GM19397 (cell line): ENCODE measurements at regions not wholly inside any gene's neighbourhood (a gene's known extent, or its start where the extent isn't known, plus 50 kb on each side); places are given as distances from the start of the nearest gene placed in this dataset.
"Not testable (repeated sequence)": the region's sequence is repeated elsewhere in the genome, so short reads cannot be mapped to it uniquely, and the experiment has no call there.

ENCODE experiments used
- ATAC-seq: cut with Tn5 transposase; IDR thresholded peaks from one replicate; pipeline ENCODE4 v1.9.1; 2021; ENCODE audit warnings: mild to moderate bottlenecking, moderate library complexity; ENCODE audit not compliant: unreplicated experiment

DNA sequence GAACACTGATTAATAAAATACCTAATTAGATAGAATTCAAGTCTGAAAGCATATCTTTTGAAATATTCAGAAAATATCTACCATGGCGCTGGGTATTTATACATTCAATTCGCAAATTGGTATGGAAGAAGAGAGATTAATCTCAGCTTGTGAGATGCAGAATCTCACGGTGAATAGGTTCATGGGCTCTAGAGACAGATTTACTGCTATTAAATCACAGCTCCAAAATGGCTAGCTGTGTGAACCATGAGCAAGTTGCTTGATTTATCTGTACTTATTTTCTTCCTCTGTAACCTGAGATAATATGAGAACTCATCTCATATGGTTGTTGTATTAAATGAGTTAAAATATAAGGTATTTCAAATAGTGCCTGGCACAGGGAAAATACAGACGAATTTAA lies 556.7 kb downstream of the FBXO15 start:
- no peak for ATAC-seq

DNA sequence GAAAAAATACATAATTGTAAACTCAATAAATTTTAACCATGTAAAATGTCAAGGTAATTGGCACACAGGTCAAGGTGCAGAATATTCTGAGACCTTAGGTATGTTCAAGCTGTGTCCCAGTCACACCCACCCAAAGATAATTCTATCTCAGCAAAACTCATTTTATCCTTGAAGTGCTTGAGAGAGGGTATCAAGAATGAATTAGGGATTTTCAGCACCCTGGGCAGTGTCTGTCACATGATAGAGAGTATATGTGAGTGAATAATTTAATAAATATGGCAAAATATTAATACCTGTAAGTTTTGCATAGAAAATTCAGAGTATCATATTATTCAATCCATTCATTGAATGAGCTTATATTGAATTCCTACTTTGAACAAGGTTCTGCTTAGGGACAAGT lies 567.9 kb downstream of the FBXO15 start:
- ATAC-seq = no peak

DNA sequence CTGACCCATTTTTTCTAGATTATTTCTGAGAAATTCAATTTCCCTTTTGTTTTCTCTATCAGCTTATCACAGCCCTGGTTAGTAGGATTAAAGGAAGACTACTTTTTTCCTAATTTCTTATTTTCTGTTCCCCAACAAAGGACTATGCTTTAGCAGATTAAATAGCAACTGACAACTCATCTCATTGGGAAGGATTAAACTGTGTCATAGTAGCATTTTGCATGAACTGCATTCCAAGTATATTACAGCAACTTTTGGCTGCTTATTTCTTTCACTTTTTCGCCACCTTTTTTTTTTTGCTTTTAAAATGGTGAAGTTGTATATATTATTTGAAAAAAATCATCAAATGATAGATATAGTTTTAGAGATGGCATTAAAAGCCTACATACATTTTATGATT lies 570.3 kb downstream of the FBXO15 start:
- no peak for ATAC-seq

DNA sequence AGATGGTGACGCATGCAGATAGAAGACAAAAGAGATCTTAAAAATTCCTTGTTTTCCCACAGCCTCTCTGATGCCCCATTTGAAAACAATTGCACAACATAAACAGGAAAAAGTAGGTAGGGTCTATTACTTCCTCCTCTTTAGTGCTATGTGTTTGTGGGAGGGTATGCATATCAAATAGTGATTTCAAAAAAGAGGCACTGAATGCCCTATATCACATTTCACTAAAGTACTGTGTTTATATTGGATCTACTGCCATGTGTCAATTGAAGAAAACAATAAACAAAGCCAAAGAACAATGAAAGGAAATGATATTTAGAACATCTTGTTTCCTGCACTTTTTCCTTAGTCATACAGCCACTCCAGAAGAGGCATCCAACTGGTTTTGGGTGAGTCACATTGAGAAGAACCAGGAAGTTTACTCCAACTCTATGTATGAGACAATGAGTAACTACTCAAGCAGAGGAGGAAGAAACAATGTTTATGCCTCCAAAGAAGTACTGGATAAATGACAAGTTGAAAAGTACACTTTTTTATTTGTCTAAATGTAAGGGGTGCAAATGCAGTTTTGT lies 583.6 kb downstream of the FBXO15 start:
- no peak for ATAC-seq

DNA sequence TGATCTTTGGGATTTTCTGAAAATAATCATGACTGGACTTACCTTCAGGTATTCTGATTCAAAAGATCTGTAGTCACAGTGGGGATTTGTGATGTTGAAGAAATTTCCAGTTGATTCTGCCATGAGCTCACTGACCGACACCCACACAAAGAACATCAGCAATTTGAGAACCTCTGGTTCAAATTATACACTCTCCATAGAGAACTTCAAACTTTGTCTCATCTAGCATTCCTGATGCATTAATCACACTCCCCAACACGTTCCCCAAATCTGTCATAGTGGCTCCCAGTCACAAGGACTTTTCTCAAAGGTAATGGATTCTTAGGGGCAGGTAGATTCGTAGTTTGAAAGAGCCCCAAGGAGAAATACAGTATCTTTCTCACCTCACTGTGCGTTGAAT lies 584.3 kb downstream of the FBXO15 start:
- ATAC-seq = no peak

DNA sequence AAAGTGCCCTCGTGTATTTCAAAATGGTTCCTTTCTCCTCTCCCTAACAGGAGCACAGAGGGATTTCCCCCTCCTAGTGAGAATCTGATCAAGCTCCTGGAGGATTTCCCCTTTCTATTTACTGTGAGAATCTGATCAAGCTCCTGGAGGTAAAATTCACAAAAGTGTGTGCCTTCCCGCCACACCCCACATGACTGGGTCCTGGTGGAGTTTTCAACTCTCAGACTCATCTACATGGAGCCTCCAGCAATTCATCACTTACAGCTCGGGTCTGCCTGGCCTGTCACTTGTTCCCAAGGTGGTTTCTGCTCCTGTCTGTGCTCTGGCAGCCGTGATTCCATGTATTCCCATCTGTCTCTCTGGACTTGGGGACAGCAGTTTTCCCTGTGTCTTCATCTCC lies 590.7 kb downstream of the FBXO15 start:
- no peak for ATAC-seq

DNA sequence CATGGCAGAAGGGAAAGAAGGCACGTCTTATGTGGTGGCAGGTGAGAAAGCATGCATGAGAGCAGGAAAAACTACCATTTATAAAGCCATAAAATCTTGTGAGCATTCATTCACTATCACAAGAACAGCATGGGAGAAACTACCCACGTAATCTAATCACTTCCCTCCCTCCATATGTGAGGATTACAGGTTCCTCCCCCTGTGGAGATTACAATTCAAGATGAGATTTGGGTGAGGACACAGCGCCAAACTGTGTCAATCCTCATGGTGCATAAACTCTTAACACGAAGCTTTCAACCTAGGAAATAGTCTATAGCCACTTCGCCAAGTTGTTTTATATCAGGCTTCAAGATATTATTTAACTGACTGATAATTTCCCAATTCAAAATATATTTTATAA lies 595.5 kb downstream of the FBXO15 start:
- ATAC-seq = no peak

DNA sequence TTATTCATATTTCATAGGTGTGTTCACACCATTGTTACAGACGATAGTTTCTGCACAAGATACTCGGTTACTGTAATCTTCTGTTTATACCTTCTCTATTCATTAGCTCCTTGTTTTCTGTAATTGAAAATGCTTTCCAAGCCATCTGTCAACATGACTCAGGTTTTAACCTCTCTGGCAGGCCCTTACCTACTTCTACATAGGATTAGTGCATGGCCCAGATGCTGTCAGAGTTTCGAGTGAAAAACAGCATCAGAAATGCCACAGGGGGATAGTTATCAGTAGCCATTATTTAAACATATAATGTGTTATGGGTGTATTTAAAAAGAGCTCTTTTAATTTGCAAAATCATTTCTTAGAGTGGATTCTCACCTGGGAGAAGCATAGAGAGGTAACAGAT lies 596.4 kb downstream of the FBXO15 start:
- no peak for ATAC-seq

DNA sequence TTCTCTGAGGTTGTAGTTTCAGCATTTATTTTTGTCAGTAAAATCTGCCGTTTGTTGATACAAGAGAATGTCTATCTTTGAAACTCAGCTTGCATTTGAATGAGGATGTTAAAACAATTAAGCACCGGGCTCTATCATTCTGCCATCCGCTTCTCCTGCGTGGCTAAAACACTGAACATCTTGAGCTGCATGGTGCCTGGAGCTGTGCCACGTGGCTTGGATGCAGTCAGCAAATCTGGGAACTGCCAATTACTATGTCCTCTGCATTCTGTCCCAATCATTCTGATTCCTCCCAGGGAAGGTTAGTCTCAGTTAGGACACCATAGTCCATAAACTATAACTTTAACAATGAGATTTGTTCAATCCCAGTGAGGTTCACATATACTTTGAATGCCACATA lies 598.4 kb downstream of the FBXO15 start:
- no peak for ATAC-seq

DNA sequence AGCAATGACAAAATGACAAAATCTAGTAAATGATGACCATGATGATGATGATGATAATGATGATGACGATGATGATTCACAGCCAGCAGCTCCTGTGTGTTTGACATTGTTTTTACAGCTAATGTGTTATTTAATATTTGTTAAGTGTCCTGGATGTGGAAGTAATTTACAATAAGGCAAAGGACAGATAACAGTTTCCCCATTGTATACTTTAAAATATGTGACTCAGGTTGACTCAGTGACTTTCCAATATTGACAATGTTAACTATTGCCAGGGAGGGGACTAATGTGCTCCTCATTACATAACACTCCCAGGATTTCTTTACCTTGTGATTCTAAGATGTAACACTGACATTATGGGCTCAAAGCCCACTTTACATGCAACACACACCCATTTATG lies 602.2 kb downstream of the FBXO15 start:
- no peak for ATAC-seq

DNA sequence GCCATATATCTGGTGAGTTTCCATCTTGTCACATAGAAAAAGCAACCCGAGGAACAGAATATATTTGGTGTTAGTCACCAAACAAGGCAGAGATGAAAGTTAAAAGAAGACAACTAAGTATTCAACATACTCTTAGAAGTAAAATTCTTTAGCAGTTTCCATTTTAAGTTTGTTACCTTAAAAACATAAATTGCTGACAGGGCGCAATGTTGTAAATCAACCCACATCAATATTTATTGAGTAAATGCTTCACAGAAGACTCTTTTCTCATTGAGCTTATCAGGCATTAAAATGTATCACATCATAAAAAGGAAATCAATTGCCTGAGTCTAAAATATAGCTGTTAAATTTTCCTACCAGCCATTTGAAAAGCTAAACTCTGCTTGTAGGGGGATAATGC lies 603.0 kb downstream of the FBXO15 start:
- no peak for ATAC-seq

DNA sequence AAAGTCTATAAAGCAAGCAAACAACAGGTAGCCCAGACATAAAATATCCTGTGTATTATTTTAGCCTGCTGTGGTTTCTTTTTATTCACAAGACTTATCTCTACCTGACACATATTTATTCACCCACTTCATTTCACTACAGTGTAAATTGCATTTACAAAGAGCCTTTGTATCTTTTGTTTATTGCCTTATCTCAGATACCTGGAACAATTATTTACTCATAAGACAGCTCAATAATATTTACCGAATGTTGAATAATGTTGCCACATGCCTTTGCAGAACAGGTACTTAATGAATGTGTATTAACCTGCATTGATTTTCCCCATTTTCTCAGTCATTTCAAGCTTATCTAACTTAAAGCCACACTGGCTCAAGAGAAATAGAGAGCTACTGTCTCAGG lies 603.6 kb downstream of the FBXO15 start:
- no peak for ATAC-seq

DNA sequence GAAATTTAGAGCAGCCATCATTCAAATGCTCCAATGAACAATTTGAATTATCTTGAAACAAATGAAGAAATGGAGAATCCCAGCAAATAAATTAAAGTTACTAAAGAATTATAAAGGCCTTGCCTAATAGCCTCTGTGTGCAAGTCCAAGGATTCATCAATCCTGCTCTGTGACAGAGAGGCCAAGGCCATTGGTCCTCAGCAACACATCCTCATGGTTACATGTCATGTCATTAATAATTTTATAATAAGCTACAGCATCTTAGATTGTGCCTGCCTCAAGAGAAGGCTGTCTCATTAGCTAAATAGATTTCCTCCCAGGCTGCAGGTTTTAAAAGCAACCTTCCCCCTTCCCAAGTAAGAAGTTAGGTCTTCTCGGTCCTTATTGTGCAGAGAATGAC lies 611.6 kb downstream of the FBXO15 start:
- ATAC-seq = no peak

DNA sequence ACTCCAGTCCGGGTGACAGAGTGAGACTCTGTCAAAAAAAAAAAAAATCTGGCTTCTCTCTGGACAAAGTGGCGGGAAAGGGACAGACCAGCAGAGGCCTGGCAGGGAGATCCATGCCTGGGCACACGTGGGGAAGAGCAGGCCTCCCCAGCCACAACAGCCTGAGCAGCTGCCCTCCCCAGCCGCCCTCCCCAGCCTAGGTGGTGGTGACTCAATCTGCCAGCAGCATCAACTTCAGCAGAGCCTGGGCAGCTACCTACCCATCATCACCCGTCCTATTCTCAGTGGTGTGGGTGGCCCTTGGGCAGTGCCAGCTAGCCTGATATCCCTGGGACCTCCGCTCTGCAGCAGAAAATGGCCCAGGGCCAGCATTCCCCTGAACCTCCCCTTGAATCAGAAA lies 612.4 kb downstream of the FBXO15 start:
- ATAC-seq = no peak

DNA sequence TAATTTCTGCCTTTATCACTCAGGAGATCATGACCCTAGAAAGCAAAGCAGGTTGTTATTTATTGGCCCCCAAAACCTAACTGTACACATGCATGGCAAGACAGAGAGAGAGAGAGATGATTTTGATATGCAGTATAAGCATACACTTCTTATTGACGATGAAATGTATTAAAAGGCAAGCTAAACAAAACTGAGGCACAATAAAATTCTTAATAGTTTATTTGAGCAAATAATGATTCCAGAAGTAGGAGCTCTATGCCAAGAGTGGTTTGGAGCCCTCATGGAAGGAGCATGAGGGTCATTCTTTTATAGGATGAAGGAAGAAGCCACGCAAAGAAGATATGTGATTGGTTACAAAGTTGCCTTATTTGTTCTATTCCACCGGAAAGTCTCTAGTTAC lies 616.0 kb downstream of the FBXO15 start:
- ATAC-seq = no peak

DNA sequence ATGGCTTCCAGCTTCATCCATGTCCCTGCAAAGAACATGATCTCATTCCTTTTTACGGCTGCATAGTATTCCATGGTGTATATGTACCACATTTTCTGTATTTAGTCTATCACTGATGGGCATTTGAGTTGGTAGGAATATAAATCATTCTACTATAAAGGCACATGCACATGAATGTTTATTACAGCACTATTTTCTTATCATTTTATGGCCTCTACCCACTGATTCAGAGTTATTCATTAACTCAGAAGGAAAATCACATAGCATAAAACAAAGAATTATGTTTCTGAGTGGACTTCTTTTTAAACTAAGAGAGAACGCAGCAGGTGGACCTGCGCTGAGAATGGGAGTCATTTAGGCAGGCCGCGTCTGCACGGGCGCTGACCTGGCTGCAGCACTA lies 619.6 kb downstream of the FBXO15 start:
- no peak for ATAC-seq

DNA sequence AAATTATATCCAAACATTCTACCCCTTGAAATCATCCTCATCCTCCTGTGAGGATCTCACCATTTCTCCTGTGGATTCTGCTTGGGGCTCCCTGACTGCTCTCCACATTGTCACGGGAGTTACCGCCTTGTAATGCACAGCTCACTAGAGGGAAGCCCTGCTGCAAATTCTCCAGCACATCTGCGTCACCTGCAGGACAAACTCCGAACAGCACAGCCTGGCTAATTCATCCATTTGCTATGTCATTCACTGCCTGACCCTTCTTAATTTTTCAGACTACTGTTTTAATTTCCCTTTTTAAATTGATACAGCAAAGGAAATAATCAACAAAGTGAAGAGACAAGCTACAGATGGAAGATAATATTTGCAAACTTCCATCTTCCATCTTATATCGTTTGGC lies 627.4 kb downstream of the FBXO15 start:
- ATAC-seq = no peak

DNA sequence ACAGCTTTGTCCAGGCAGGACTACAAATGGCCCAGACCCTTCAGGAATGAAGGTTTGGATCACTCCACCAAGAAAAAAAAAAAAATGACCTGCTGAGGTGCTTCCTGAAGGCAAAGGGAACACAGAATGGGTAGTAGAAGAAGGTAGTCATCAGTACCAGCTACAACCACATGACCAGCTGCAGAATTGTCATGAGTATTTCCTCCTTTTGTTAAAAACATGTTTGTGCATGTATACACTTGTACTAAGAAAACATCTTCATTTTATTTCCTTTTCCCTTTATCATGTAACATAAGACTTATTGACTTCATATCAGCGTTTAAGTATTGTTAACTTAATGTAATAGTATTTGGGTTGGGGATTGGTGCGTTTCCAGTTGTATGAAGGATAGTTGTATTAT lies 631.6 kb downstream of the FBXO15 start:
- ATAC-seq = not testable (repeated sequence)

DNA sequence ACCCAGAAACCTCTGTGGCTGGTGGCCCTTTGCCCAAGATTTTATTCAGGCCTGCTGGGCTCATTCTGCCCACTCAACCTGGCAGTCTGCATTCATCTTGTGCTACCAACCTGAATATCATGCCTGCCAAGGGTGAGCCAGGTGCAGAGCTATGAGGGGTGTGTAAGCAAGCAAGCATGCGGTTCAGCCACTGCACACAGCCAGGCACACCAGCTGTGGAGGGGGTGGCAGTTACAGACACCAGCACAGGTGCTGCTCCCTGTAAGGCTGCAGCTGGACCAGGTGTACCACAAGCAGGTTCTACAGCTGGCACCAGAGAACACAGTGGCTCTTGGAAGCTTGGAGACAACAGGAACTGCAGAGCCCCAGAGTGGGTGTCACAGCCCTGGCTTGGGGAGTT lies 633.2 kb downstream of the FBXO15 start:
- ATAC-seq = no peak

DNA sequence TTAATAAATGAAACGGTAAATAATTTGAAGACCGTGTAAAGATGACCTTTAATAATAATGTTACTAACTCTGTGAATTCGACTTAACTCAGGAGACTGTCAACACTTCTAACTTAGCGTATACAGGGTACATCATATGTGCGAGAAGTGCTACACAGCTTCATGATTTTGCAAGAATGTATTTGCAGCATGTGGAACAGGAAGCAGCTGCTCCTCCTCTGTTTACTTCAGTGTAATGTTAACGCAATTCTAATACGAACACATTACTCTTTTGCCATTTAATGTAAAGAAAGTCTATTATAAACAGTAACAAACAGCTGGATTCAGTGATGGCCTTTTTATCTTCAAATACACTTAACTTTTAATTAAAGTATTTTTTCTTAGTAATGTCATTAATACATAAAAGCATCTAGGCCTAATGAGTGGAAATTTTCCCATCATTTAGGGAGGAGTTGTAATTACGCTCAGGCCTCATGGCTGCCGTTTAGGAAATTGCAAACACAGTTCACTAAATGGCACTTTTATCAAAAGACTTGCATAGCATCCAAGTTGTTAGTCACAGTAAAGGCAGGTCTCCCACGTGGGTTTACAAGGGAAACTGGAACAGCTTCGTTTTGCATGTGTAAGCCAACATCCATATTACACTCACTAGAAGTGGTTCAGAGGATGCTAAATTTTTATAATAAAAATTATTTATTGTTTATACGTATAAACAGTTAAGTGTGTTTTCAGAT lies 635.7 kb downstream of the FBXO15 start:
- ATAC-seq = no peak

DNA sequence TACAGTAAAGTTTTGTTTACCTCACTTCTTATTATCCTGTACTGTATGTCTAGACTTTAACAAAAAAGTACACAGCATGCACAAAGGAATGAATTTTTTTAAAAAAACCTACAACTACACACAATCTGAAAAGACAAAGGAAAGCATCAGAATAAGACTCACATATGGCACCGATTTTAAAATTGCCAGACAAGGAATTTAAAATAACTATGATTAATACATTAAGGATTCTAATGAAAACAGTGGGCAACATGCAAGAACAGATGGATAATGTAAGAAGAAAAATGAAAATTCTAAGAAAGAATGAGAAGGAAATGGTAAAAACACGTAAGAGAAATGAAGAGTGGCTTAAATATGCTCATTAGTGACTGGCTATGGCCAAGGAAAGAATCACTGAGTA lies 638.2 kb downstream of the FBXO15 start:
- ATAC-seq = no peak

DNA sequence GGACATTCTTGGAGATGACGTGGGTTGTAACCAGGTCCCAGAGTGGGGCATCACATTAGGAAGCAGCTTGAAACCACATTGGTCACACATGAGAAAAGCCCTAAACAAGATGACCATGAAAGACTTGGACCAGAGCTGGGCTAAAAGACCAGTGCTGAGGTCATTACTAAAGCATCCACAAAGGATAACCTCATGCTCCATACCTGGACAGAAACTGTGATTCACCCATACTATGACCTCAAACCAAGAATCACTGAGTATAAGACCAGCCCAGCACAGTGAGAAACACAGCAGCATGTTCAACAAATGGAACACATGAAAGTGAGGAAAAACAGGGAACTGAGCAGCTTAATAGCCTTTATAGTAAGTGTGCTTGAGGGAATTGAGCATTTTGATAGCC lies 635.5 kb upstream of the NETO1 start:
- ATAC-seq = no peak

DNA sequence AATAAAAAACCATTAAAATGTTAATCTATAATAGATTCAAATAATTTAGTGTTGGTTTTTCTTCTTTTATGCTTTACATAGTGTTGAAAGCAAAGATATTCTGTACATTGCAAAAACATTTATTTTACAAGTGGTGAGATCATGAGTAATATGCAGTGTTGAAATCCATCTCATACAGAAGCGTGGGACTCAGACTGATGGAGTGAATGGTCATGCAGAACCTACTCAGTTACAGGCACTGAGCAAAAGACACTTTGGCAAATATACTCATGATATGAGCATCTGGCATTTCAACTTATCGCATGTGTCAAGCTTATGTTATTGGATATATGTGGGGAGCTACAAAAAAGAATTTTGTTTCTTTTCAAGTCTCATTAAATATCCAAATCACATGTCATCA lies 620.2 kb upstream of the NETO1 start:
- ATAC-seq = no peak
